ENCODE measurements at regions not wholly inside any gene's neighbourhood (a gene's known extent, or its start where the extent isn't known, plus 50 kb on each side); places are given as distances from the start of the nearest gene placed in this dataset.

GRCh38 chr11:25927411-25927953, 404.4 kb upstream of the ANO3 start:
- Mint-ChIP-seq H3K27ac (no peak overlapping the region), H3K4me1 (ENCODE audit: low read depth) (no peaks in the 10 kb centered on the region)
- CTCF ChIA-PET, result no interaction called here

GRCh38 chr11:25928076-25928475, 403.9 kb upstream of the ANO3 start:
- H3K36me3 Mint-ChIP-seq (ENCODE audit: low read depth), result no peaks in the 10 kb centered on the region
- no peaks in the 10 kb centered on the region for H3K27me3 Mint-ChIP-seq (ENCODE audit: low read depth)
- H3K9me3 Mint-ChIP-seq (ENCODE audit: insufficient read depth), result peaks cover 10% of the 10 kb centered on the region
- H3K27ac Mint-ChIP-seq, result no peak overlapping the region
- POLR2A ChIA-PET, result no interaction called here
- no peak for DNase-seq
- no peaks in the 10 kb centered on the region for H3K4me1 Mint-ChIP-seq (ENCODE audit: low read depth)
- CTCF ChIA-PET, result no interaction called here
- no peak overlapping the region for H3K4me3 Mint-ChIP-seq
- ATAC-seq, result no peak

More at GRCh38 chr11:25927411-25927953, 404.4 kb upstream of the ANO3 start:
- no peaks in the 10 kb centered on the region for H3K27me3 Mint-ChIP-seq (ENCODE audit: low read depth)
- H3K9me3 Mint-ChIP-seq (ENCODE audit: insufficient read depth), result peaks cover 7% of the 10 kb centered on the region
- H3K4me3 Mint-ChIP-seq, result no peak overlapping the region
- DNase-seq (no peak), ATAC-seq (no peak)
- POLR2A ChIA-PET, result no interaction called here
- no peaks in the 10 kb centered on the region for H3K36me3 Mint-ChIP-seq (ENCODE audit: low read depth)

- H3K4me1 Mint-ChIP-seq (ENCODE audit: low read depth), result no peaks in the 10 kb centered on the region
- ATAC-seq (no peak), DNase-seq (no peak)
- no peaks in the 10 kb centered on the region for H3K36me3 Mint-ChIP-seq (ENCODE audit: low read depth)
- CTCF ChIA-PET, result no interaction called here
- H3K9me3 Mint-ChIP-seq (ENCODE audit: insufficient read depth), result peaks cover 11% of the 10 kb centered on the region
- no peak overlapping the region for H3K4me3 Mint-ChIP-seq
- no peak overlapping the region for H3K27ac Mint-ChIP-seq
- H3K27me3 Mint-ChIP-seq (ENCODE audit: low read depth), result no peaks in the 10 kb centered on the region
- POLR2A ChIA-PET, result no interaction called here
Observed at GRCh38 chr11:25938952-25939351, 393.0 kb upstream of the ANO3 start.

GRCh38 chr11:25939691-25940090, 392.2 kb upstream of the ANO3 start:
- CTCF ChIA-PET, result no interaction called here
- ATAC-seq (no peak), DNase-seq (no peak)
- Mint-ChIP-seq H3K4me1 (ENCODE audit: low read depth) (no peaks in the 10 kb centered on the region), H3K9me3 (ENCODE audit: insufficient read depth) (peaks cover 11% of the 10 kb centered on the region), H3K4me3 (no peak overlapping the region), H3K27me3 (ENCODE audit: low read depth) (no peaks in the 10 kb centered on the region), H3K36me3 (ENCODE audit: low read depth) (no peaks in the 10 kb centered on the region), H3K27ac (no peak overlapping the region)
- POLR2A ChIA-PET, result no interaction called here

GRCh38 chr11:25941353-25941752, 390.6 kb upstream of the ANO3 start:
- CTCF ChIA-PET, result no interaction called here
- no peaks in the 10 kb centered on the region for H3K4me1 Mint-ChIP-seq (ENCODE audit: low read depth)
- no peak overlapping the region for H3K27ac Mint-ChIP-seq
- no peaks in the 10 kb centered on the region for H3K27me3 Mint-ChIP-seq (ENCODE audit: low read depth)
- DNase-seq (no peak), ATAC-seq (no peak)
- H3K9me3 Mint-ChIP-seq (ENCODE audit: insufficient read depth), result peaks cover 11% of the 10 kb centered on the region
- H3K4me3 Mint-ChIP-seq, result no peak overlapping the region
- POLR2A ChIA-PET, result no interaction called here
- no peaks in the 10 kb centered on the region for H3K36me3 Mint-ChIP-seq (ENCODE audit: low read depth)

- ATAC-seq (no peak), DNase-seq (no peak)
- Mint-ChIP-seq H3K36me3 (ENCODE audit: low read depth) (no peaks in the 10 kb centered on the region), H3K4me1 (ENCODE audit: low read depth) (no peaks in the 10 kb centered on the region), H3K27ac (no peak overlapping the region), H3K27me3 (ENCODE audit: low read depth) (no peaks in the 10 kb centered on the region), H3K4me3 (no peak overlapping the region), H3K9me3 (ENCODE audit: insufficient read depth) (peaks cover 9% of the 10 kb centered on the region)
- POLR2A ChIA-PET, result no interaction called here
- CTCF ChIA-PET, result no interaction called here
Observed at GRCh38 chr11:25943031-25943430, 388.9 kb upstream of the ANO3 start.

- CTCF ChIA-PET, result no interaction called here
- H3K36me3 Mint-ChIP-seq (ENCODE audit: low read depth), result no peaks in the 10 kb centered on the region
- H3K9me3 Mint-ChIP-seq (ENCODE audit: insufficient read depth), result peaks cover 9% of the 10 kb centered on the region
- no peaks in the 10 kb centered on the region for H3K27me3 Mint-ChIP-seq (ENCODE audit: low read depth)
- no peak overlapping the region for H3K4me3 Mint-ChIP-seq
- no peaks in the 10 kb centered on the region for H3K4me1 Mint-ChIP-seq (ENCODE audit: low read depth)
- ATAC-seq (no peak), DNase-seq (no peak)
- no peak overlapping the region for H3K27ac Mint-ChIP-seq
- POLR2A ChIA-PET, result no interaction called here
Observed at GRCh38 chr11:25943777-25944661, 387.9 kb upstream of the ANO3 start.

GRCh38 chr11:25949918-25950317, 382.0 kb upstream of the ANO3 start:
- H3K27ac Mint-ChIP-seq, result no peak overlapping the region
- POLR2A ChIA-PET, result no interaction called here
- no peak for DNase-seq
- peaks cover 8% of the 10 kb centered on the region for H3K9me3 Mint-ChIP-seq (ENCODE audit: insufficient read depth)
- ATAC-seq, result no peak
- H3K27me3 Mint-ChIP-seq (ENCODE audit: low read depth), result no peaks in the 10 kb centered on the region
- CTCF ChIA-PET, result no interaction called here
- no peak overlapping the region for H3K4me3 Mint-ChIP-seq
- no peaks in the 10 kb centered on the region for H3K36me3 Mint-ChIP-seq (ENCODE audit: low read depth)
- no peaks in the 10 kb centered on the region for H3K4me1 Mint-ChIP-seq (ENCODE audit: low read depth)

GRCh38 chr11:25953006-25953405, 378.9 kb upstream of the ANO3 start:
- peaks cover 11% of the 10 kb centered on the region for H3K9me3 Mint-ChIP-seq (ENCODE audit: insufficient read depth)
- DNase-seq, result no peak
- H3K36me3 Mint-ChIP-seq (ENCODE audit: low read depth), result no peaks in the 10 kb centered on the region
- H3K27ac Mint-ChIP-seq, result no peak overlapping the region
- ATAC-seq, result no peak
- H3K4me3 Mint-ChIP-seq, result no peak overlapping the region
- ChIA-PET CTCF (no interaction called here), POLR2A (no interaction called here)
- no peaks in the 10 kb centered on the region for H3K4me1 Mint-ChIP-seq (ENCODE audit: low read depth)
- no peaks in the 10 kb centered on the region for H3K27me3 Mint-ChIP-seq (ENCODE audit: low read depth)

- H3K4me3 Mint-ChIP-seq, result no peak overlapping the region
- POLR2A ChIA-PET, result interaction anchor here (0.6 kb wide), 1 partner anchor 225 kb away, joined by 4 read pairs; no protein-coding TSS in a partner anchor
- no peaks in the 10 kb centered on the region for H3K36me3 Mint-ChIP-seq (ENCODE audit: low read depth)
- no peak overlapping the region for H3K27ac Mint-ChIP-seq
- CTCF ChIA-PET, result no interaction called here
- H3K9me3 Mint-ChIP-seq (ENCODE audit: insufficient read depth), result peaks cover 7% of the 10 kb centered on the region
- no peak for ATAC-seq
- DNase-seq, result no peak
- no peaks in the 10 kb centered on the region for H3K4me1 Mint-ChIP-seq (ENCODE audit: low read depth)
- no peaks in the 10 kb centered on the region for H3K27me3 Mint-ChIP-seq (ENCODE audit: low read depth)
Observed at GRCh38 chr11:25958045-25958444, 373.9 kb upstream of the ANO3 start.

GRCh38 chr11:25961539-25961938, 370.4 kb upstream of the ANO3 start:
- Mint-ChIP-seq H3K9me3 (ENCODE audit: insufficient read depth) (peaks cover 3% of the 10 kb centered on the region), H3K27me3 (ENCODE audit: low read depth) (no peaks in the 10 kb centered on the region), H3K4me3 (no peak overlapping the region), H3K27ac (no peak overlapping the region), H3K4me1 (ENCODE audit: low read depth) (no peaks in the 10 kb centered on the region), H3K36me3 (ENCODE audit: low read depth) (no peaks in the 10 kb centered on the region)
- POLR2A ChIA-PET, result no interaction called here
- CTCF ChIA-PET, result no interaction called here
- no peak for DNase-seq
- no peak for ATAC-seq

GRCh38 chr11:25970726-25971508, 361.0 kb upstream of the ANO3 start:
- no peak for DNase-seq
- H3K4me1 Mint-ChIP-seq (ENCODE audit: low read depth), result no peaks in the 10 kb centered on the region
- no peak for ATAC-seq
- CTCF ChIA-PET, result no interaction called here
- no peak overlapping the region for H3K4me3 Mint-ChIP-seq
- no peaks in the 10 kb centered on the region for H3K36me3 Mint-ChIP-seq (ENCODE audit: low read depth)
- POLR2A ChIA-PET, result no interaction called here
- no peak overlapping the region for H3K27ac Mint-ChIP-seq
- no peaks in the 10 kb centered on the region for H3K27me3 Mint-ChIP-seq (ENCODE audit: low read depth)
- H3K9me3 Mint-ChIP-seq (ENCODE audit: insufficient read depth), result peaks cover 9% of the 10 kb centered on the region

All from activated CD8-positive, alpha-beta T cell treated with anti-CD3 and anti-CD28 coated beads, Interleukin-2, amount 10 ng/mL, durations not matched to agents 7 days and 5 days (primary cell).